ENCODE measurements at regions not wholly inside any gene's neighbourhood (a gene's known extent, or its start where the extent isn't known, plus 50 kb on each side); places are given as distances from the start of the nearest gene placed in this dataset.

DNA sequence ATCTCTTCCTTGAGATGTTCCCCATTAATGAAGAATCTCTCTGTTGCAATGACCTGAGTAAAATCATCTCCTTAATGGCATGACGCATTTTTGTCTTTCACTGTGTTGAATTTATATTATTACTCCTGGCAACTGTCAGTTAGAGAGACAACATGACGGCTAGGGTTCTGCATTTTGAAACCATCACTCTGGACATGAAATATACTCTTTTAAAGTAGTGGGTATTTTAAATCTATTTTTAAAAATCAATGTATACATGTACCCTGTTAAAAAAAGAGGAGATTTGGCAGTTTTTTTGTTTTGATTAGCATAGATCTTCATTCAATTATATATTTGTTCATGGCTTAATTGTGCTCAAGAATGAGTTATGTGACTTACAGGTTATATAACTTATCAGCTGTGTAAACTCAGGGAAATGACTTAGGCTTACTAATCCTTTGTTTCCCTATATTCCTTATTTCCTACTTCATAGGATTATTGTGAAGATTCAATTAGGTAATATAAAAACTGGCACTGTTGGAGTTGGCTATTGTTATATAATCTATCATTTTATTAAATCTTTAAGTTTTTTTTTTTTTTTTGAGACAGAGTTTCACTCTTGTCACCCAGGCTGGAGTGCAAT, 632.0 kb upstream of the SPRY2 start:
- POLR2A ChIA-PET = no interaction called here
- CTCF ChIA-PET = no interaction called here
- no peak for DNase-seq (ENCODE audit: low read depth, low spot score)
- H3K4me3 ChIP-seq (ENCODE audit: low read depth, low read length) = no peak overlapping the region
- no peak for TF ChIP-seq CTCF (IDR thresholded peaks at IDR 0.05; ENCODE audit: insufficient read depth, low read length, missing control alignments)

GRCh38 chr13:80965097-80965496, 624.2 kb upstream of the SPRY2 start:
- no peak for TF ChIP-seq CTCF (IDR thresholded peaks at IDR 0.05; ENCODE audit: insufficient read depth, low read length, missing control alignments)
- H3K4me3 ChIP-seq (ENCODE audit: low read depth, low read length) = no peak overlapping the region
- POLR2A ChIA-PET = no interaction called here
- no peak for DNase-seq (ENCODE audit: low read depth, low spot score)
- CTCF ChIA-PET = no interaction called here

GRCh38 chr13:80962855-80963254, 621.9 kb upstream of the SPRY2 start:
- CTCF ChIA-PET = no interaction called here
- no peak for TF ChIP-seq CTCF (IDR thresholded peaks at IDR 0.05; ENCODE audit: insufficient read depth, low read length, missing control alignments)
- POLR2A ChIA-PET = no interaction called here
- H3K4me3 ChIP-seq (ENCODE audit: low read depth, low read length) = no peak overlapping the region
- DNase-seq (ENCODE audit: low read depth, low spot score) = no peak

DNA sequence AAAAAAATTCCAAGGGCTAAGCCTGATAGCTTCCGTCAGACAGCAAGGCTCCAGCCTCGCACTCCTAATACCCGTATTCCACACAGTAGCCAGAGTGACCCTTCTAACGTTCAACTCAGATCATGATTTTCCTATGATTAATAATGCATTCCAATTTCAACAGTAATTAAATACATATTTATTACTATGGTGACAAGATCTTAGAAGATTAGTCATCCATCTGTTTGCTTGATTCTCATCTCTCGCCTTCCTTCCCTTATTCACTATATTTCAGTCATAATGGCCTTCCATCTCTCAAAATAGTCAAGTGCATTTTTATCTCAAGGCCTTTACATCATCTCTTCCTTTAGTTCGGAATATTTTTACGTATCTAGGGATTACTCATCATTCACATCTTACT, 621.2 kb upstream of the SPRY2 start:
- DNase-seq (ENCODE audit: low read depth, low spot score) = no peak
- CTCF ChIA-PET = no interaction called here
- no peak overlapping the region for H3K4me3 ChIP-seq (ENCODE audit: low read depth, low read length)
- POLR2A ChIA-PET = no interaction called here
- no peak for TF ChIP-seq CTCF (IDR thresholded peaks at IDR 0.05; ENCODE audit: insufficient read depth, low read length, missing control alignments)

DNA sequence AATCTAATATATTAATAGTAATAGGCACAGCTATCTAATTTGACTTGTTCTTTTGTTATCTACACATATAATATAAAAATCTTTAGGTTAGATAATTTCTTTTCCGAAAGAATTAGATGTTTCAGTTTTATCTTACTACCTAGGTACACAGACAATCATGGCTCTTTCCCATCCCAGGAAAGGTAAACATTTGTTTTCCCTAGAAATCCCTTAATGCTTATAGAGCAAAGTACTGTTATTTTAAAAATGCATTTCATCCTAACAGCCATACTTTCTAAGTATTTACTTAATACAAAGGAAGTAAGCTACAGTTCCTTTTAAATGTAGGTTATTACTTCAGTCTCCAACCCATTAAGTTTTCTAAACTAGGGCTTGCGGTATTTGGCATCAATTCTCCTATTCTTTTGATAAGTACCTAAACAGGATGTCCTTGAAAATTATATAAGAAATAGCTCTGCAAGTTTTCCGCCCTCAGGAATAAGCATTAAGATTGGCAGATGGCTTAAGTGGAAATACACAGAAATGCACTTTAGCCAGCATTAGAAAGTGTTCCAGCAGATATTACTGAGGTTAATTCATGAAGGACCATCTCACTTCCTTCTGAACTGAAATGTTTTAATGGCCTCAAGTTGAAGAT, 616.2 kb upstream of the SPRY2 start:
- DNase-seq (ENCODE audit: low read depth, low spot score) = no peak
- ChIA-PET CTCF (no interaction called here), POLR2A (no interaction called here)
- H3K4me3 ChIP-seq (ENCODE audit: low read depth, low read length) = no peak overlapping the region
- no peak for TF ChIP-seq CTCF (IDR thresholded peaks at IDR 0.05; ENCODE audit: insufficient read depth, low read length, missing control alignments)

DNA sequence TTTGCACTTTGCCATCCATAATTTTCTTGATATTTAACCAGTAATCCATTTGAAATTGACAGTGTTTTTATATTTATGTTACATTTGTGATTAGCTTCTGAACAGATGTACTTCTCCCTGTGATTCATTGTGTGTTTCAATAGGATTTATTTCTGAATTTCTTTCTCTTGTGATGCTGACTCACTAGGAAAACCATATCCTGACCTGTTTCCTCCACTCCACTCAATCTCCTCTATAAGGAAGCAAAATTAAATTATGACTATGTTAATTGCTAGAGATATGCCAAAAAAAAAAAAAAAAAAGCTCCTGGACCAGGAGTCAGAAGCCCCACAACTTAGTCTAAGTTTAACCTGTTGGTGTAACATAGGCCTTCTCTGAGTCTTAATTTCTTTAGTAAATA, 614.6 kb upstream of the SPRY2 start:
- CTCF ChIA-PET = interaction anchor here (1.1 kb wide), 1 partner anchor 62 kb away, joined by 3 read pairs; no protein-coding TSS in a partner anchor
- POLR2A ChIA-PET = no interaction called here
- no peak for TF ChIP-seq CTCF (IDR thresholded peaks at IDR 0.05; ENCODE audit: insufficient read depth, low read length, missing control alignments)
- DNase-seq (ENCODE audit: low read depth, low spot score) = no peak
- no peak overlapping the region for H3K4me3 ChIP-seq (ENCODE audit: low read depth, low read length)
